Natural killer cell (primary cell): ENCODE measurements at regions not wholly inside any gene's neighbourhood (a gene's known extent, or its start where the extent isn't known, plus 50 kb on each side); places are given as distances from the start of the nearest gene placed in this dataset.

Experiments
- ATAC-seq, 3 donors: fragments of 150-1000 bp in 2 of 3; fragments of 200-7000 bp in 1 of 3; cut with Tn5 transposase; 1 replicate in 1 of 3; 2 replicates in 2 of 3; pipeline ENCODE4 v1.10.0; 2021; ENCODE audit warnings: mild to moderate bottlenecking in 2 of 3, moderate library complexity in 2 of 3
- DNase-seq, 2 donors: peaks; one replicate each; pipeline versions ENCODE4 v3.0.0 to v3.0.0-alpha.2; 2013 to 2021; ENCODE audit warnings: mixed read lengths in 1 of 2
- H3K27ac ChIP-seq: one replicate; pipeline ENCODE4 v1.5.1; 2013; ENCODE audit warnings: mild to moderate bottlenecking, low read length
- H3K27me3 ChIP-seq: one replicate; pipeline ENCODE4 v1.6.1; 2013; ENCODE audit warnings: low read length; ENCODE audit not compliant: control insufficient read depth, insufficient read depth
- H3K36me3 ChIP-seq: one replicate; pipeline ENCODE4 v1.6.1; 2013; ENCODE audit warnings: low read length; ENCODE audit not compliant: control insufficient read depth, insufficient read depth
- H3K4me1 ChIP-seq: one replicate; pipeline ENCODE4 v1.6.1; 2013; ENCODE audit warnings: low read length; ENCODE audit not compliant: control insufficient read depth, insufficient read depth
- H3K4me3 ChIP-seq: one replicate; pipeline ENCODE4 v1.5.1; 2013; ENCODE audit warnings: low read length
- H3K9me3 ChIP-seq: one replicate; pipeline ENCODE4 v1.6.1; 2013; ENCODE audit warnings: low read length; ENCODE audit not compliant: control insufficient read depth, insufficient read depth
- H3K27ac Mint-ChIP-seq, 2 donors: one replicate each; pipeline ENCODE4 v1.8.0; 2022; ENCODE audit warnings: mild to moderate bottlenecking in 2 of 2, mixed read lengths in 2 of 2, moderate library complexity in 1 of 2
- H3K27me3 Mint-ChIP-seq, 2 donors: one replicate each; pipeline ENCODE4 v1.8.0; 2022; ENCODE audit warnings: low read depth in 2 of 2, mixed read lengths in 2 of 2
- H3K36me3 Mint-ChIP-seq: one replicate; pipeline ENCODE4 v1.8.0; 2022; ENCODE audit warnings: mixed read lengths
- H3K4me1 Mint-ChIP-seq, 2 donors: one replicate each; pipeline ENCODE4 v1.8.0; 2022; ENCODE audit warnings: mixed read lengths in 2 of 2
- H3K4me3 Mint-ChIP-seq: one replicate; pipeline ENCODE4 v1.8.0; 2022; ENCODE audit warnings: mild to moderate bottlenecking, moderate library complexity, mixed read lengths
- H3K9me3 Mint-ChIP-seq, 2 donors: one replicate each; pipeline ENCODE4 v1.8.0; 2022; ENCODE audit warnings: mixed read lengths in 2 of 2
- CTCF ChIP-seq: fragments of 200-600 bp; IDR thresholded peaks from one replicate; pipeline ENCODE4 v1.8.0; 2022; ENCODE audit warnings: antibody characterized with exemption
- WGBS: methylation state at CpG from one replicate; pipeline ENCODE4 v1.1.7; 2013; ENCODE audit warnings: missing lambda C conversion rate; ENCODE audit not compliant: insufficient coverage; 5-methylcytosine and 5-hydroxymethylcytosine counted together
- intact Hi-C: fragments of 100-400 bp; cut with micrococcal nuclease; formaldehyde crosslinking; loops from one replicate; pipeline ENCODE4 v1.14.2; 2022

- intact Hi-C loops: no loop called here
- no peak for DNase-seq
- no peak overlapping the region for H3K27ac ChIP-seq
- H3K27me3 Mint-ChIP-seq: peaks cover 10 to 23% of the 10 kb centered on the region in 2 donors
- H3K9me3 Mint-ChIP-seq: peaks cover 9 to 13% of the 10 kb centered on the region in 2 donors
- no peak for ATAC-seq
- H3K9me3 ChIP-seq: peaks cover 2% of the 10 kb centered on the region
- no peaks in the 10 kb centered on the region for H3K4me1 ChIP-seq
- peaks cover 27% of the 10 kb centered on the region for H3K36me3 Mint-ChIP-seq
- no peak overlapping the region for H3K27ac Mint-ChIP-seq
- no peak for TF ChIP-seq CTCF
- no peak overlapping the region for H3K4me3 ChIP-seq
- H3K4me1 Mint-ChIP-seq: no peaks in the 10 kb centered on the region
- no peak overlapping the region for H3K4me3 Mint-ChIP-seq
- no CpG with 5 or more reads among the region's 1 CpG for WGBS
- no peaks in the 10 kb centered on the region for H3K36me3 ChIP-seq
- no peaks in the 10 kb centered on the region for H3K27me3 ChIP-seq
Observed at GRCh38 chr9:105950894-105951293, 256.6 kb downstream of the TMEM38B start.

- H3K4me1 Mint-ChIP-seq: no peaks in the 10 kb centered on the region
- 86% methylated on average over 1 of the region's 1 CpG for WGBS
- no peaks in the 10 kb centered on the region for H3K36me3 Mint-ChIP-seq
- DNase-seq (no peak), ATAC-seq (no peak)
- Histone ChIP-seq H3K27ac (no peak overlapping the region), H3K36me3 (no peaks in the 10 kb centered on the region), H3K9me3 (peaks cover 2% of the 10 kb centered on the region), H3K27me3 (no peaks in the 10 kb centered on the region), H3K4me3 (no peak overlapping the region), H3K4me1 (no peaks in the 10 kb centered on the region)
- H3K4me3 Mint-ChIP-seq: no peak overlapping the region
- intact Hi-C loops: no loop called here
- H3K27ac Mint-ChIP-seq: no peak overlapping the region
- TF ChIP-seq CTCF: no peak
- peaks cover 3 to 16% of the 10 kb centered on the region in 2 donors for H3K27me3 Mint-ChIP-seq
- H3K9me3 Mint-ChIP-seq: peaks cover 0 to 4% of the 10 kb centered on the region in 2 donors
Observed at GRCh38 chr9:105954517-105954916, 260.2 kb downstream of the TMEM38B start.

GRCh38 chr9:105957830-105958229, 263.5 kb downstream of the TMEM38B start:
- H3K9me3 ChIP-seq: no peaks in the 10 kb centered on the region
- no peak for TF ChIP-seq CTCF
- H3K4me3 Mint-ChIP-seq: no peak overlapping the region
- H3K36me3 ChIP-seq: no peaks in the 10 kb centered on the region
- no peak overlapping the region for H3K27ac ChIP-seq
- ATAC-seq (no peak), DNase-seq (no peak)
- WGBS: 42% methylated on average over 1 of the region's 1 CpG
- H3K27ac Mint-ChIP-seq: no peak overlapping the region
- H3K4me3 ChIP-seq: no peak overlapping the region
- no peaks in the 10 kb centered on the region for H3K27me3 ChIP-seq
- H3K9me3 Mint-ChIP-seq: no peaks in the 10 kb centered on the region
- no peaks in the 10 kb centered on the region for H3K4me1 Mint-ChIP-seq
- intact Hi-C loops: no loop called here
- H3K36me3 Mint-ChIP-seq: no peaks in the 10 kb centered on the region
- H3K4me1 ChIP-seq: no peaks in the 10 kb centered on the region
- peaks cover 3 to 16% of the 10 kb centered on the region in 2 donors for H3K27me3 Mint-ChIP-seq

GRCh38 chr9:105958587-105958986, 264.2 kb downstream of the TMEM38B start:
- Histone ChIP-seq H3K27ac (no peak overlapping the region), H3K4me1 (no peaks in the 10 kb centered on the region), H3K9me3 (no peaks in the 10 kb centered on the region), H3K4me3 (no peak overlapping the region), H3K27me3 (no peaks in the 10 kb centered on the region), H3K36me3 (no peaks in the 10 kb centered on the region)
- no peak overlapping the region for H3K4me3 Mint-ChIP-seq
- no peak for TF ChIP-seq CTCF
- ATAC-seq: no peak
- H3K27me3 Mint-ChIP-seq: peaks cover 3 to 11% of the 10 kb centered on the region in 2 donors
- no peak for DNase-seq
- H3K27ac Mint-ChIP-seq: no peak overlapping the region
- no peaks in the 10 kb centered on the region for H3K4me1 Mint-ChIP-seq
- no peaks in the 10 kb centered on the region for H3K9me3 Mint-ChIP-seq
- 89% methylated on average over 3 of the region's 3 CpGs for WGBS
- intact Hi-C loops: no loop called here
- no peaks in the 10 kb centered on the region for H3K36me3 Mint-ChIP-seq
